Epidermal melanocyte (primary cell): ENCODE measurements at regions not wholly inside any gene's neighbourhood (a gene's known extent, or its start where the extent isn't known, plus 50 kb on each side); places are given as distances from the start of the nearest gene placed in this dataset.

ENCODE experiments used
- DNase-seq: peaks from one replicate; pipeline ENCODE4 v3.0.0; 2011; ENCODE audit warnings: low spot score; ENCODE audit not compliant: insufficient read length

- DNase-seq, result no peak
Measured at GRCh38 chr2:215627771-215628170, 191.9 kb upstream of the FN1 start.

DNA sequence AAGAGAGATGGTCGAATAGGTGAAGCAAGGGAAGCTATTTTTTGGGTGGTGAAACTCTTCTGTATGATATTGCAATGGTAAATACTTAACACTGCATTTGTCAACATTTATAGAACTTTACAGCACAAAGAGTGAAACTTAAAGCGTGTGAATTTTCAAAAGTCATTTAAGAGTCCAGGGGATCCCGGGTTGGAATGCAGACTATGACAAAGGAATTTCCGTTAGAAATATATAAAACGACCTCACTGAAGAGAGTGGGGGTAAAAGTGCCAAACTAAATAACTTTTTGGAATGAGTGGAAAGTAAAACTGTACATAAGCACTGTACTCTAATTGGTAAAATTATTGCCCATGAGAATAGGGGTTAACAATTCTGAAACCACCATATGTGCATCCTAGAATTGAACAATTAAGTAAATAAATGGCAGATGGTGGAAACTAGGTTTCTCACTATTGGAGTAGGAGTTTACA, 191.0 kb upstream of the FN1 start:
- no peak for DNase-seq

GRCh38 chr2:215626063-215626462, 190.2 kb upstream of the FN1 start:
- no peak for DNase-seq

DNA sequence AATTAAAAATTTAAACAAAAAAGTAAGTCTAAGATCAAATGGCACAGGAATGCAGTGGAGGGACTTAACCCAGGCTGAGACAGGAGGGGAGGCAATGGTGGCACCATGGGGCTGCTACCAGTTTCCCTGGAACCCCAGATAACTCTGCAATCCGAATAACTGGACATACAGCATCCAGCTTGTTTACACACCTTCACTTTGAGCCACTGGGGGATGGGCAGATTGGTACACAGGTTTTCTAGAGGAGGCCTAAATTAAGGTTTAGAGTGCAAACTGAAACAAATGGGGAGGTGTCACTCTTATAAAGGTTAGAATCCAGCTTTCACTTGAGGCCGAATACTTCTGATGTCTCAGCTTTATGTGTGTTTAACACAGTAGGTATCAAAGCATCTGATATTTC, 189.3 kb upstream of the FN1 start:
- no peak for DNase-seq

DNA sequence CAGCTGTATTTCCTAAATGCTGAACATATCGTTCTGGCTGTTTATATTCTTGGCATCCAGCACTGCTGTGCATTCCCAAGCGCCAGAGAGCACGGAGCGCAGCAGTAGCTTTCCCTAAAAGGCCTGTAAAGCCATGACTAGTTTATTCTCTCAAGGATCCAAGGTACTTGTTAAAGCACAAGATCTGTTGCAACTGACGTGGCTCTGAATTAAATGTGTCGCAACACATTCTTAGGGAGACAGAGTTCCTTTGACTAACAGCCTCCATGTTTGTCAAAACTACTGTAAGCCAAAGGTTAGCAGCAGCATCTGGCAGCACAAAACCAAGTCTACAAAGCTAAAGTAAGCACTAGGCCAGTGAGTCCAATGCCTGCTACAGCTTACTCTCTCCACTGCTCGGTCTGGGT, 188.6 kb upstream of the FN1 start:
- DNase-seq, result no peak

DNA sequence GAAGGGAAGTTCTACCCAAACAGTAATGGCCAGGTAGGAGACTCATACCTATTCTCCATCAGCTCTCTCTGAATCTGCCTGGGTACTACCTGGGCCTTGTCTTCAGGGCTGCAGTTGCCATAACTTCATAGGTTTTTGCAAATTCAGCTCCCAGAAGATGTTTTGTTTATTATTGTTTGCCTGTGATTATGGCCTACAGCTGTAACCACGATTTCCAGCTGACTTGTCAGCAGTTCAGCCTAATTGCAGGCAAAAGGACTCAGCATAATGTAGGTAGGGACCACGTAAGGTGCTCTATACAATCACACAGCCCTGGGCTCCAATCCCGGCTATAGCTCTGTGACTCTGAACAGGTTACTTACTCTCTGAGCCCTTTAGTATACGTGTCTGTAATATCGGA, 187.0 kb upstream of the FN1 start:
- DNase-seq, result no peak

DNA sequence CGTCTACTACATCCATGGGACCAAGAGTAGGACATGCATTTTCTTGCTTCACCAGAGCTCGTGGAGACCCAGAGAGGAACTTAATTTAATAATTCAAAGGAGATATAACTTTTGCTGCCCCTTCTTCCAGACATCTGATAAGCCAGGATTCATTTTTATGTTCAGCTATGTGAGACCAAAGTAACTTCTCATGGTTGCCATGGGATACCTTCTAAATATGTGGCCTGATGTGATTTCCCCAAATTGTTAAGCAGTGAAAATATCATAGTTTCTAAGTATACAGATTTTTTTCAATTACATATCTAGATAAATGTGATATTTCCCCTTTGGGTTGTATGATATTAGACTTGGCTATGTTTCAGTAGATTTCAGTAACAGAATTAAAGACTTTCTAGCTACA, 185.5 kb upstream of the FN1 start:
- DNase-seq, result no peak

GRCh38 chr2:215620528-215620927, 184.7 kb upstream of the FN1 start:
- no peak for DNase-seq

GRCh38 chr2:215619989-215620388, 184.1 kb upstream of the FN1 start:
- no peak for DNase-seq

DNA sequence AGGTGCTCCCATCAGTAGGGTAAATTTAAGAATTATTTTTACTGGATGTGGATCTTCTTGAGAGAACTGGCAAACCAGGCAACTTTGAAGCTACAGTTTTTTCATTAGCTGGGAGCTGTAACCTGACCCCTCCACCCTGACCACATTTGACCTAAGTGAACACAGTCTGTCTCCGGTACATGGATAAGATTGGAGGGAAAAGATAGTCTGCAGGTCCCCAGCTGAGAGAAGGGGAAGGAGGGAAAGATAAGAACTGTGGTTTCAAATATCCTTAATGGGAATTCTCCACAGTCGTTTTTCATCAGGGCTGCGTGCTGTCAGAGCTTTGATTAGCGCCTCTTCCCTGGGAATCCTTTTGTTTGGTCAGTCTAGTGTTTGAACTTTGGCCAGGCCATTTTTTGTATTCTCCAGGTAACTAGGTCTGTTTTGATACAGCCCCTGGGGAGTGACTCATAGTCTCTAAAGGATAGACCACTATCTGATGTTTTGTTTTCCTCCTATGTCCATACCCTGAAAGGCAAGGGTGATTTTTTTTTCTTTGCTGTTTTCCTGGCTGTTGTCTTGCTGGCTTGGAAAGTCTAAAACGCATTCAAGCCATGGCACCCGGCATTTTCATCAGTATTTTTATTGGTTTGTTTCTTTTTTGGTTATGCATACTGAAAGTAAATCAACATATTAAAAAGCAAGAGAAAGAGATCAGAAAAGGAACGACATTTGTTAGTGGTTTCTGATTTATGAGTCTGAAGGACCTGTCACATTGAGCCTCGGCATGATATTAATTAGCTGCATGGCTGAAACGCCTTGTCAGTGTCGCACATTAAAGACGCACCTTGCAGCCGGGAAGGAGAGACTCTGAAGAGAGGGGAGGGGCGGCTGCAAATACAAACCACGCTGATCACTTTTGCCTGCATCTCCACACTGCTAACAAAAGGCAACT, 183.4 kb upstream of the FN1 start:
- no peak for DNase-seq

DNA sequence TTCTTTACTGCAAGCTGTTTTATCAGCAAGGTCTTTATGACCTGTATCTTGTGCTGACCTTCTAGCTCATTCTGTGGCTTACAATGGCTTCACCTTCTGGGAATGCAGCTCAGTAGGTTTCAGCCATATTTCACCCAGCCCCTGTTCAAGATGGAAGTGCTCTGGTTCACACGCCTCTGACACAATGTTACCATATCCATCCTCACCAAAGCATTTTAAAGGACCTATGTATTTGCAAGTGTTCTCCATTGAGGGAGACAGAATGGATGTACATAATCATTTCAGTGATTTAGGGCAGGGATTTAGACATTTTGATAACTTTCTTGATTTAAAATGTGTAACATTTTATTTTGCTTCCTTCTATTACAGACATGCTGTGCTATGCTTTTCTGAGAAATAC, 182.3 kb upstream of the FN1 start:
- DNase-seq, result no peak

- no peak for DNase-seq
Measured at GRCh38 chr2:215617060-215617824, 181.4 kb upstream of the FN1 start.

GRCh38 chr2:215615803-215616174, 179.9 kb upstream of the FN1 start:
- DNase-seq, result no peak

DNA sequence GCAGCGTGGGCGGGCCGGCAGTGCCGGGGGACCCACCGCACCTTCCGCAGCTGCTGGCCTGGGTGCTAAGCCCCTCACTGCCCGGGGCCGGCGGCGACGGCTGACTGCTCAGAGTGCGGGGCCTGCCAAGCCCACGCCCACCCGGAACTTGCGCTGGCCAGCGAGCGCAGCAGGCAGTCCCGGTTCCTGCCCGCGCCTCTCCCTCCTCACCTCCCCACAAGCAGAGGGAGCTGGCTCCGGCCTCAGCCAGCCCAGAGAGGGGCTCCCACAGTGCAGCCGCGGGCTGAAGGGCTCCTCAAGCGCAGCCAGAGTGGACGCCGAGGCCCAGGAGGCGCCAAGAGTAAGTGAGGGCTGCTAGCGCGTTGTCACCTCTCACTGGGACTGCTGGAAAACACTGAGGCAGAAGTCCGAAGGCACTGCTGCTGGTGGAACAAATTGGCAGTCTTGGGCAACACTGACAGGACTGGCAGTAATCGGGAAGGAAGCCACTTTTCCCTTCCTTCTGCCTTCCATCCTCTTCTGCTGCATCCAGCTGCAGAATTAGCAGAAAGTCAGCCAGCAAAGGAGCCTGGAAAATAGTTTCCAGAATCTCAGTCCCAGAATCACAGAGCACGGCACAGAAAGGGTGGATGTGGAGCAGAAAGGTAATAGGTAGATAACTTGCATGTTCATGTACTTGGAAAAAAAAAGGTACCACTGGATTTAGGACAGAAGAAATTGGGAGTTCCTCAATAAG, 179.4 kb upstream of the FN1 start:
- no peak for DNase-seq

GRCh38 chr2:215614296-215614695, 178.4 kb upstream of the FN1 start:
- no peak for DNase-seq

DNA sequence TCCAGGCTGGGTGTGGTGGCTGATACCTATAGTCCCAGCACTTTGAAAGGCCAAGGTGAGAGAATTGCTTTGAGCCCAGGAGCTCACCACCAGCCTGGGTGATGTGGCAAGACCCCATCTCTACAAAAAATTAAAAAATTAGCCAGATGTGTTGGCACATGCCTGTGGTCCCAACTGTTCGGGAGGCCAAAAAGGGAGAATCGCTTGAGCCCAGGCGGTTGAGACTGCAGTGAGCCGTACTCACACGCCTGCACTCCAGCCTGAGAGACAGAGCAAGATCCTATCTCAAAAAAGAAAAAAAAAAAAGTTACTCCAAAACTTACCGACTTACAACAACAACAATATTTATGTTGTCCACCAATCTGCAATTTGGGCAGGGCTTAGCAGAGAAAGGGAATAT, 178.0 kb upstream of the FN1 start:
- no peak for DNase-seq

GRCh38 chr2:215613280-215613679, 177.4 kb upstream of the FN1 start:
- no peak for DNase-seq

GRCh38 chr2:215612786-215613185, 176.9 kb upstream of the FN1 start:
- DNase-seq, result no peak

DNA sequence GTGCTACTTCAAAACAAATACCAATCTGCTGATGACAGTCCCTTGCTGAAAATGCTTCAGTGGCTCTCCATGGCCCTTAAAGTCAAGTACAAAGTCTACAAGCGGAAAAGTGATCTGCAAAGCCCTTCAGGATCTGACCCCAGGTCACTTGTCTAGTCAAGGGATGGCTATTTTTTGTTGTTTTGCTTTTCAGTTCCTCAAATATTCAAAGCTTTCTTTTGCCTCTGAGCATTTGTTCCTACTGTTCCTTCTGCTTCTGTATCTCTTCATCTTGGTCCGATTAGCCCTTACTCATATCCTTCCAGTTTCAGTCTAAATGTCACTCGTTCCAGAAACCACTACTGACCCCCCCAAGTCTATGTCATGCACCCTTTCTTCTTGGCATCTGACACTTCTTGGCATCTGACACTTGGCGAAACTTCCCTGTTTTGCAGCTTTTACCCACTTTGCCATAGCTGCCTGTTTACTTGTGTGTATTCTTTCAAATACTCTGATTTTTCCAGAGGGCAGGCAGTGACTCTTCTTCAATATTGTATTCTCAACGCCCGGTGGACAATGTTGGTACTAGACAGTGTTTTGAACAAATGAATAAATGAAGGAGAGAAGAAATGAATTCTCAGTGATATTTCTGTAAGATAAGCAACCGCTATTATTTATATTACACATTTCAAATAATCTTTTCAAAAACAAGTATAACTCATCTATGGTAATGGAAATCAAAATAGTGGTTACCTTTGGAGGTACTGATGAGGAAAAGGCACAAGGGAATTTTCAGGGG, 175.9 kb upstream of the FN1 start:
- no peak for DNase-seq

GRCh38 chr2:215609089-215610032, 173.5 kb upstream of the FN1 start:
- DNase-seq, result no peak
